WTC11 (cell line): ENCODE measurements at regions not wholly inside any gene's neighbourhood (a gene's known extent, or its start where the extent isn't known, plus 50 kb on each side); places are given as distances from the start of the nearest gene placed in this dataset.

Experiments
- ARID4B ChIP-seq: sonication (generic); formaldehyde crosslinking; IDR thresholded peaks from 2 replicates; pipeline ENCODE4 v1.8.0; 2023; ENCODE audit warnings: missing genetic modification reagents, mild to moderate bottlenecking, borderline replicate concordance
- CTCF ChIP-seq: fragments of 200-600 bp; IDR thresholded peaks from 2 replicates; pipeline ENCODE4 v1.8.0; 2022; ENCODE audit warnings: antibody characterized with exemption
- SP1 ChIP-seq: sonication (generic); formaldehyde crosslinking; conservative IDR thresholded peaks from 2 replicates; pipeline ENCODE4 v1.8.1; 2022; ENCODE audit warnings: missing genetic modification reagents
- TP53 ChIP-seq: sonication (generic); formaldehyde crosslinking; IDR thresholded peaks from 2 replicates; pipeline ENCODE4 v1.8.1; 2023; ENCODE audit warnings: mild to moderate bottlenecking, missing genetic modification reagents
- ZNF219 ChIP-seq: sonication (generic); formaldehyde crosslinking; IDR thresholded peaks from 2 replicates; pipeline ENCODE4 v1.8.0; 2023; ENCODE audit warnings: missing genetic modification reagents, mild to moderate bottlenecking, borderline replicate concordance

- TF ChIP-seq TP53 (CRISPR knock-in tag) (no peak), CTCF (no peak), ARID4B (CRISPR knock-in tag) (no peak), SP1 (CRISPR knock-in tag) (no peak), ZNF219 (CRISPR knock-in tag) (no peak)
Observed at GRCh38 chr21:15494481-15494880, 235.3 kb upstream of the USP25 start.
